Osteoblast (primary cell): ENCODE measurements at regions not wholly inside any gene's neighbourhood (a gene's known extent, or its start where the extent isn't known, plus 50 kb on each side); places are given as distances from the start of the nearest gene placed in this dataset.

ENCODE experiments used
- DNase-seq: peaks from one replicate; pipeline ENCODE4 v3.0.0; 2011; ENCODE audit warnings: low spot score, mixed read lengths; ENCODE audit not compliant: insufficient read length; ENCODE audit errors: missing footprints
- H2AFZ ChIP-seq: 2 replicates; pipeline ENCODE4 v1.6.0; 2011; ENCODE audit warnings: mild to moderate bottlenecking, low read length
- H3K27ac ChIP-seq: 2 replicates; pipeline ENCODE4 v1.5.1; 2011; ENCODE audit warnings: mild to moderate bottlenecking, low read depth, low read length, moderate library complexity
- H3K27me3 ChIP-seq: 2 replicates; pipeline ENCODE4 v1.6.0; 2012; ENCODE audit warnings: mild to moderate bottlenecking, control low read depth, inconsistent platforms, low read length, moderate library complexity; ENCODE audit not compliant: insufficient read depth
- H3K36me3 ChIP-seq: 2 replicates; pipeline ENCODE4 v1.5.1; 2011; ENCODE audit warnings: mild to moderate bottlenecking, low read length, control low read depth, moderate library complexity; ENCODE audit not compliant: insufficient read depth
- H3K4me1 ChIP-seq: 2 replicates; pipeline ENCODE4 v1.5.1; 2011; ENCODE audit warnings: mild to moderate bottlenecking, low read length, control low read depth, moderate library complexity; ENCODE audit not compliant: insufficient read depth
- H3K4me2 ChIP-seq: 2 replicates; pipeline ENCODE4 v1.6.0; 2011; ENCODE audit warnings: mild to moderate bottlenecking, low read length; ENCODE audit not compliant: insufficient read depth
- H3K4me3 ChIP-seq: fragments of 200-600 bp; sonication (generic); 3 replicates; pipeline ENCODE4 v1.5.1; 2012; ENCODE audit warnings: mild to moderate bottlenecking, low read length, inconsistent platforms; ENCODE audit not compliant: insufficient read depth
- H3K79me2 ChIP-seq: 2 replicates; pipeline ENCODE4 v1.6.0; 2012; ENCODE audit warnings: mild to moderate bottlenecking, low read length, control low read depth, inconsistent platforms; ENCODE audit not compliant: insufficient read depth
- H3K9me3 ChIP-seq: 2 replicates; pipeline ENCODE4 v1.5.1; 2011; ENCODE audit warnings: low read depth, low read length, control low read depth
- H4K20me1 ChIP-seq: 2 replicates; pipeline ENCODE4 v1.6.0; 2012; ENCODE audit warnings: mild to moderate bottlenecking, low read length, control low read depth; ENCODE audit not compliant: insufficient read depth
- CTCF ChIP-seq: IDR thresholded peaks from 2 replicates; pipeline ENCODE4 v1.5.1; 2011; ENCODE audit warnings: mild to moderate bottlenecking, low read depth, low read length, moderate library complexity; ENCODE audit errors: extremely low read depth

- Histone ChIP-seq H3K4me3 (no peak overlapping the region), H3K79me2 (no peaks in the 10 kb centered on the region), H3K4me2 (no peak overlapping the region), H3K27ac (no peak overlapping the region), H4K20me1 (no peaks in the 10 kb centered on the region), H3K9me3 (no peaks in the 10 kb centered on the region), H3K4me1 (no peaks in the 10 kb centered on the region), H3K27me3 (no peaks in the 10 kb centered on the region), H3K36me3 (no peaks in the 10 kb centered on the region), H2AFZ (no peak overlapping the region)
- no peak for TF ChIP-seq CTCF
- DNase-seq, result no peak
These were observed 161.8 kb downstream of the BTBD3 start for GRCh38 chr20:12079490-12079889.

DNA sequence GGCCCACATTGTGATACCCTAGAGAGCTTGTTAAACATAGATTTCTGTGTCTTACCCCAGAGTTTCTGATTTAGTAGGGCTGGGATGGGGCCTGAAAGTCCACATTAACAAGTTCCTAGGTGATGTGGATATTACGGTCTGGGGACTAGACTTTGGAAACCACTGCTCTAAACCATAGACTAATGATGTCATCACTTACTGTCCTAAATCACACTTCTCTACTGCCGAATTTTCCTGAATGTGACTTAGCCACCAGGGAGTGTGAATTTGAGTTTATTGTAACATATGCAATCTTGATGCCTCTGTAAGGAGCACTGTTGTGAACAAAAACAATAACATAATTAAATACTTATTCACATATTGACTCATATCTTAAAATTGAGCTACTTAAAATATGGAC lies 165.6 kb downstream of the BTBD3 start:
- Histone ChIP-seq H3K4me1 (no peaks in the 10 kb centered on the region), H3K27ac (no peak overlapping the region), H3K79me2 (no peaks in the 10 kb centered on the region), H4K20me1 (no peaks in the 10 kb centered on the region), H3K36me3 (no peaks in the 10 kb centered on the region), H3K9me3 (no peaks in the 10 kb centered on the region), H3K4me3 (no peak overlapping the region), H2AFZ (no peak overlapping the region), H3K4me2 (no peak overlapping the region), H3K27me3 (no peaks in the 10 kb centered on the region)
- TF ChIP-seq CTCF, result no peak
- DNase-seq, result no peak

- TF ChIP-seq CTCF, result no peak
- Histone ChIP-seq H3K79me2 (no peaks in the 10 kb centered on the region), H3K4me3 (no peak overlapping the region)
These were observed 166.8 kb downstream of the BTBD3 start for GRCh38 chr20:12084482-12084881.

GRCh38 chr20:12086359-12086758 lies 168.7 kb downstream of the BTBD3 start:
- DNase-seq, result no peak
- no peak overlapping the region for H3K4me3 ChIP-seq
- TF ChIP-seq CTCF, result no peak
- H2AFZ ChIP-seq, result no peak overlapping the region
- H3K4me1 ChIP-seq, result no peaks in the 10 kb centered on the region
- H3K79me2 ChIP-seq, result no peaks in the 10 kb centered on the region
- H3K9me3 ChIP-seq, result no peaks in the 10 kb centered on the region
- no peaks in the 10 kb centered on the region for H3K36me3 ChIP-seq
- no peaks in the 10 kb centered on the region for H3K27me3 ChIP-seq
- no peak overlapping the region for H3K27ac ChIP-seq
- no peak overlapping the region for H3K4me2 ChIP-seq
- H4K20me1 ChIP-seq, result no peaks in the 10 kb centered on the region

More at GRCh38 chr20:12084482-12084881, 166.8 kb downstream of the BTBD3 start:
- Histone ChIP-seq H4K20me1 (no peaks in the 10 kb centered on the region), H3K4me2 (no peak overlapping the region), H3K36me3 (no peaks in the 10 kb centered on the region), H2AFZ (no peak overlapping the region), H3K27ac (no peak overlapping the region), H3K4me1 (no peaks in the 10 kb centered on the region), H3K9me3 (no peaks in the 10 kb centered on the region), H3K27me3 (no peaks in the 10 kb centered on the region)
- DNase-seq, result no peak
